ENCODE measurements at regions not wholly inside any gene's neighbourhood (a gene's known extent, or its start where the extent isn't known, plus 50 kb on each side); places are given as distances from the start of the nearest gene placed in this dataset.
"Not testable (repeated sequence)": the region's sequence is repeated elsewhere in the genome, so short reads cannot be mapped to it uniquely, and the experiment has no call there.

DNA sequence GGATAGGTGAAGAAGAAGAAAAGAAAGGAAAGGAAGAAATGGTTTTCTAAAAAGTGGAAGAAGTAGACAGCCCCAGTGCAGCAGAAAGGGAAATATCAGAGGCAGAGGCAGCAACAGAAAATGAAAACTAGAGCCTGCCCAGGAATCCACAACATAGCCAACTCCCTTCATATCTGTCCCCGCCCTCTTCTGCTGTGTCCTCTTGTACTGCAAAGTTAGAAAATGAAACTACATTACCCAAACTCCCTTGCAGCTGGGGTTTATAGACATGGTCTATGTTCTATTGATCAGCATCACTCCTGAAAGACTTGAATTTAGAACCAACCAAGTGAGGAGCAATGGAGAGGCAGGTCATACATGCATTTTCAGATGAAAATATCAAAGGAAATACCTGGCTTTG, 200.5 kb upstream of the PHACTR1 start:
- DNase-seq (ENCODE audit: low spot score) = peak; percentile 17

DNA sequence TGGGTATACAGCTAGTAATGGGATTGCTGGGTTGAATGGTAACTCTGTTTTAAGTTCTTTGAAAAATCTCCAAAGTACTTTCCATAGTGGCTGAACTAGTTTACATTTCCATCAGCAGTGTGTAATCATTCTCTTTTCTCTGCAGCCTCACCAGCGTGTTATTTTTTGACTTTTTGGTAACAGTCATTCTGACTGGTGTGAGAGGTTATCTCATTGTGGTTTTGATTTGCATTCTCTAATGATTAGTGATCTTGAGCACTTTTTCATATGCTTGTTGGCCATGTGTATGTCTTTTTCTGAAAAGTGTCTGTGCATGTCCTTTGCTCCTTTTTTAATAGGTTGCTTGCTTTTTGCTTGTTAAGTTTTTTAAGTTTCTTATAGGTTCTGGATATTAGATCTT, 194.2 kb upstream of the PHACTR1 start:
- no peak for DNase-seq (ENCODE audit: low spot score)

DNA sequence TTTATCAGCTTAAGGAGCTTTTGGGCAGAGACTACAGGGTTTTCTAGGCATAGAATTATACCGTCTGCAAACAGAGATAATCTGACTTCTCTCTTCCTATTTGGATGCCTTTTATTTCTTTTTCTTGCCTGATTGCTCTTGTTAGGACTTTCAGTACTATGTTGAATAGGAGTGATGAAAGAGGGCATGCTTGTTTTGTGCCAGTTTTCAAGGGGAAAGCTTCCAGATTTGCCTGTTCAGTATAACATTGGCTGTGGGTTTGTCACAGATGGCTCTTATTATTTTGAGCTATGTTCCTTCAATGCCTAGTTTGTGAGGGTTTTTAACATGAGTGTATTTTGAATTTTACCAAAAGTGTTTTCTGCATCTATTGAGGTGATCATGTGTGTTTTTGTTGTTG, 192.8 kb upstream of the PHACTR1 start:
- no peak for DNase-seq (ENCODE audit: low spot score)

DNA sequence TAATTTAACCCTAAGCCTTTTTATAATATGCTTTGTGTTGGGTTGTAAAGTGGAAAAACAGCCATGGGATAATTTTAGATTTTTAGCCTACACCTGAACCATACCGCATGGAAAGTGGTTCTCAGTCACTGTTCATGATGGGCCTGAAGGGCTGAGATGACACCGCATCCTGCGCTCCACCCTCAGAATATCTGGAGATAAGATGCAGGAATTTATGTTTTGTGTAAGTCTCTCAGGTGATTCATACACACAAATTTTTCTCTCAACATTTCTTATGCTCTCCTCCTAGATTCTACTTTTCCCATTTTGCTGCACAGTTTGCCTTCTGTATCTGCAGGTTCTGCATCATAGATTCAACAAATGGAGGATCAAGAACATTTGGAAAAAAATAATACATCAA, 191.3 kb upstream of the PHACTR1 start:
- no peak for DNase-seq (ENCODE audit: low spot score)

DNA sequence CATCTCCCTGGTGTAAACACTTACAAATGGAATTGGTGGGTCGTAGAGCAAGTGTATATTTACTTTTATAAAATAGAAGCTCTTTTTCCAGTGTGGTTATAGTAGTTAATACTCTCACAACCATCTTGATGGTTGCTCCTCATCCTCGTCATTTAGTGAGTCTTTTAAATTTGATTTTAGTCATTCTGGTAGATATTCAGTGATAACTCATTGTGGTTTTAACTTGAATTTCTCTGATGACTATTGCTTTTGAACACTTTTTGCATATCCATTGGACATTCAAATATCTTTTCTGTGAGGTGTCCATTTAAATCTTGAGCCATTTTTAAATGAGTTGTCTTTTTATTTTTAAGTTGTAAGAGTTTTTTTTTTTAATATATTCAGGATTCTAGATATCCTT, 189.2 kb upstream of the PHACTR1 start:
- DNase-seq (ENCODE audit: low spot score) = no peak

DNA sequence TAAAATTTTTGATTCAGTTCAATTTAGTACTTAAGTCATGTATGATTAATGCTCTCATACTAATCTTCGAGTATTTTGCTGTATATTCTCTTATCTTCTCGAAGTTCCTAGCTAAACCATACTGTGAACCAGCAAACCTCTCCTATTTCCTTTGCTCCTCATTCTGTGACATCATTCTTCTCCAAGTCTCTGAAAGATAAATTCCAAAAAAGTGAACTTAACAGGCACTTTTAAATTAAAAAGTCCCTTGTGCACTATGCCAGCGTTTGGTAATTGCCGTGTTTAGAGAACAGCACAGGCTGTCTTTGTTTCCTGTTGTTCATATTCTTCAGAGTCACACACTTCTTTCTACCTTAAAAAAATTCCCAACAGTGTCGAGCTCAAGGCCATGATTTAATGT, 188.4 kb upstream of the PHACTR1 start:
- DNase-seq (ENCODE audit: low spot score) = no peak

DNA sequence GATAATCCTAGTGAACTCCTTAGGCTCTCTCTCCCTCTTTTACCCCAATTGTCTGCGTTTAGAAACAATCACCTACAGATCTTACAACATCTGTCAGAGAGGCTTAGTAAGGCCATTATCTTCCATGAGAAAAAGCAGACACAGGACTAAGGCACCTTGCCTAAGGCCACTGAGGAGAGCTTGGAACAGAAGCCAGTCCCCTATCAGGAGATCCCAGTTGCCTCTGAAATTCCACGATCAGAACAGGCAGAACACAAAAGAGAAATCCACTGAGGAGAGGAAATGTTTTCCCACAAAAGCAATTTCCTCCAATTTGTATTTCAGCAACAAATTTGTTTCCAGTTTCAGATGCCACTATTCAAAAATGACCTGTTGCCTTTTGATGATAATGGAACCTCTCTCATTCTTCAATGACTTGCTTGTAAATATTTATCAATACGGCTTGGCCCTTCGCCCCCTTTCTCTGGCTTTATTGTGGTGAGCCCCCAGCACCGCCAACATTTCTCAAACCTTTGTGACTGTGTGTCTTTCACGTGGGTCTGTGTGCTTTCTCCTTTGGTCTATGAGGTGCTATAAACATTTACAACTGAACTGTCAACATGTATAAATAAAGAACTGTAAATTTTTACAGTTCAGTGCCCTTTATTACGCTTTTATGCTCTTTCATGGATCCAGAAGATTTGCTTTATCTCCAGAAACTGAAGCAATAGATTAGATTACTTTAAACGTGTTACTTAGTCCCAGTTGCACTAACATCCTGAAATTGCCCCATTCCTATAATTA, 187.8 kb upstream of the PHACTR1 start:
- peak; percentile 28 for DNase-seq (ENCODE audit: low spot score)

DNA sequence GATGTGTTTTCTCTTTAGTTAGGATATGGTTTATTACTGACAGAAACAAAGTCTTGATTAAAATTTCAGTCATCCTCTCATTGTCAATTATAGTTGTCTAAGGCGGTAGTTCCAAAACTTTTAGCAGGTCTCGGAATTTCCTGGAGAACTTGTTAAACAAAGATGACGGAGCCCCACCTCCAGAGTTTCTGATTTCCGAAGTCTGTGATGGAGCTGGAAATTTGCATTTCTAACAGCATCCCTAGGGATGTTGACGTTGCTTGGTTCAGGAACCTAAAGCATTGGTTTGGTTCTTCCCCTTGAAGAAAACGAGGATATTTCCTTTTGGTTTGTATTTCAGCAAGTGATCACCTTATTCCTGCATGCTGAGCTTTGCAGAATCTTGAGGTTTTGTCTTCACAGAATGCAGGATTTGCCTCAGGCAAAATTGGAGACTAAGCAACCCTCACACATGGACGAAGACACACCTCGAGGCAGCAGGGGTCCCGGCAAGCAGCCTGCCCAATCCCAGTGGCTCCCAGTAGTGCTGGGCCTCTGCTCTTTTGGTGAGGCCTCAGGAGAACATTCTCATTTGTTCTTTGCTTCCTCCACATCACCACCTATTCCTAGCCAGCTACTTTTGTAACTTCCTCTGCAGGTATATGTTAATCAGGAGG, 187.1 kb upstream of the PHACTR1 start:
- no peak for DNase-seq (ENCODE audit: low spot score)

DNA sequence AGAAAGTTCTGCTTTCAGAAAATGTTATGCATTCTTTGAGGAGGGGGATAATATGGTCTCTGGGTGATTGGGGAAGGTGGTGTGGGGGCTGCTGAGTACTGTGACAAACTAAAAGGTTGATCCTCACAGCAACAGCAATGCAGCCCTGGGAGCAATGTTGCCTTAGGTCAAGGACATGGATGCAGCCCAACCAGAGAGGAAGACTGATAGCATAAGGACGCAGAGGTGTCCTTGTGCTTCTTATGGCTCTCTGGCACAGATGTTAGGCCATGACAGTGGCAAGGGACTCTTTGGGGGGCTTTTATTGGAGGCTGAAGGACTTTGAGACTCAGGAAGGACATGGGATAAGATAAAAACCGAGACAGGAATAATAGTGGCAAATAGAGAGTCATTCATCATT, 186.2 kb upstream of the PHACTR1 start:
- DNase-seq (ENCODE audit: low spot score) = no peak

DNA sequence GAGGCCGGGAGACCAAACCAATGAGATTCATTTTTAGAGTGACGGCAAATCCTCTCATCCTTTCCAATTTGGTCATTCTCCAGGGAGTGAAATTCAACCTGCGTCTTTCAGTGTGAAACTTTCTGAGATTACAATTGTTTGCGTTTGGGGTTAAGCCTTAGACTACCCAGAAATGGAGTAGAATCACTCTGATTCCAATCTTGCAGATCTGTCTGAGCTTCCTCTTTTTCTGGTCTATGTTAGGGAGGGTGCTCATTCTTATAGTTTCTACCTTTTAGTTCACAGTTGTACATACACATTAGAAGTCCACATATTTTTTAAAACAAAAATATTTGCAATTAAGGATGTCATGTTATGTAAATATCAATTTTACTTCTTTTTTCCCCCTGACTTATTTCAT, 183.0 kb upstream of the PHACTR1 start:
- DNase-seq (ENCODE audit: low spot score) = no peak

DNA sequence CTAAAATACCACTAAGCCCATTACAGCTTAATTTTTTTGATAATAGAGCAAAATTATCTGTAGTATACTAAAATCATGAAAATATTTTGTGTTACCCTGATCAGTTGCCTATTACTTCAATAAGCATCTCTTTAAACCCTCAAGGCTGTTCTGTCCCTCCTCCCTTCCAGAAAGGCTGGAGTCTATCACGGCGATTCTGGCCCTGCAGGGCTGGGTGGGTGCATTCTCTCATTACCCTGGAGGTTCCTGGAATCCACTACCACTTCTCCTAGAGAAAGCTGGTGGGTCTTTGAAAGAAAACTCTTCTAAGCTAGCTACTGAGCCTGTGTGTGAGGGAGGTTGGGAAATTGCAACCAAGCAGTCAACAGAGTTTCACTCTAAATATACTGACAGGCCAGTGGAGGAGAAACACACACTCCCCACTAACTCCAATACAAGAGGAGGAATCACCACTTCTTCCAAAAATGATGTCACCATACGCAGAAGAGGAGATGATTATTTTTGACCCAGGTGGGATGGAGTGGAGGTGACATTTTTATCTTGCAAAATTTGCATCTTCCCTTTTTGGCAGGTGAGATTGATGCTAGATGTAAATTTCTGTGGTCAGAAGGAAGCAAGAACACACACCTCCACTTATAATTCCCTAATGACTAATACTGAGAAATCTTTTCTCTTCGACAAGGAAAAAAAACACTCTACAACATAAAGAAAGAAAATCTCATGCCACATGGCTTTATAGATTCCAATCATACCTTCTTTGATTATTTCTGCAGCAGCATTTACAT, 182.3 kb upstream of the PHACTR1 start:
- DNase-seq (ENCODE audit: low spot score) = no peak

DNA sequence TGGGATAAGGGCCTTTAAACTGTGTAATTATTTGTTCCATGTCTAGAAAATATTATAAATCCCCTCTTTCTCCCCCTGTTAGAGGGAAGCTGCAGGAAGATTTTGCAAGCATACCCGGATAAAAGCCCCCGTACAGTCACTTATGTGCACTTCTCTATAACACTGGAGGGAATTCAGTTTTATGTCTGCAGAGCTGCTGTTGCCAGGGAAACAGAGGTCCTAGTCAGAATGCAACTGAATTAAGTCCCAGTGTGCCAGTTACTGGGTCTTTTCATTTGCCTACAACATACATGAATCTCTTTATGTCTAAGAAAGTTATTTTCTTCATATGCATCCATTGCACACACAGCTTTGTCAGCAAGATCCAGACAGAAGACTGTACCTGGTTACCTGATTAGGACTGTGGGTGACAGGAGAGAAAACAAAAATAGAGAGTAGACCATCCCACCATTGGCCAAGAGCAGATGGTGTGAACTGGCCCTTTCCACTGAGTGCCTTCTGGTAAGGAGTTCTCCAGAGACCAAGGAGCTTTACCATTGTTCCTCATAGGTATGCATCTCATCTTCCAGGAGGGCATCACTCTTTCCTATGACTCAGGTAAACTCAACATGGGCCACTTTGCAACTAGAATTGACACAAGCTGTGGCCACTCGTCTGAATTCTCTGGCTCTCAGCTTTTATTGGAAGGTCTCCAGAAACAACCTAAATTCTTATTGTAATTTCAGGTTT, 180.8 kb upstream of the PHACTR1 start:
- DNase-seq (ENCODE audit: low spot score) = no peak

DNA sequence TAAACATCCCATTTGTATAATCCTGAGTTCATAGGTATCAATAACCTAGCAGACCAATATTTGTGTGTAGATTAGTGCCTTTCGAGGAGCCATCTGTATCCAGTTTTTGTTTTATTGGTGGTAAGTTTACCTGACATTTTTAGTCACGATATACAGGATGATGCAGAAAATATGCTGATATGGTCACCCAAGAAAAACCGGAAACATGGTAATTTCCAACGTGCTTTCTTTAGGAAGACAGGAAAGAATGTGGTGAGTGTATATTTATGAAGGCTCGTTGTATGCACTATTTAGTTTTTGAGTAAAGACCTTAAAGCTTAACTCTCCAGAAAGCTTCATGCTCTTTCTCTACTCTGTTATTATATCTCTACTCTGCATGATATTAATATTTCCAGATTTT, 180.2 kb upstream of the PHACTR1 start:
- no peak for DNase-seq (ENCODE audit: low spot score)

DNA sequence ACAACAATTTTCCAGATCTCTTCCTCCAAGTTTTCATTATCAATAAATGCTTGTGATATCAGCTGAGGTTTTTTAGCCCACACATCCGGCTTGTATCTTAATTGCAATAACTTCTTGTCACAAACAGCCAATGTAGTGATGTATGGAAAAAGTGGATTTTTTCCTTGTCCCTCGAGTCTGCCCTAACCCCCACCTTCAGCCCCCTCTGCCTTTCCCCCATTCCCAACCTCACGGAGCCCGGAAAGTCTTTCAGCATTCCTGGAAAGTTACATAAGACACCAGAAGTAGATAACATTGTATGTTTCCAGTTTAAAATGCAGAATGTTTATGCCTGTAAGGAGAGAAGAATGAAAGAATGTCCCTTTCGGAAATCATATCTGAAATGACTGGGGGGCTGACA, 179.2 kb upstream of the PHACTR1 start:
- no peak for DNase-seq (ENCODE audit: low spot score)

DNA sequence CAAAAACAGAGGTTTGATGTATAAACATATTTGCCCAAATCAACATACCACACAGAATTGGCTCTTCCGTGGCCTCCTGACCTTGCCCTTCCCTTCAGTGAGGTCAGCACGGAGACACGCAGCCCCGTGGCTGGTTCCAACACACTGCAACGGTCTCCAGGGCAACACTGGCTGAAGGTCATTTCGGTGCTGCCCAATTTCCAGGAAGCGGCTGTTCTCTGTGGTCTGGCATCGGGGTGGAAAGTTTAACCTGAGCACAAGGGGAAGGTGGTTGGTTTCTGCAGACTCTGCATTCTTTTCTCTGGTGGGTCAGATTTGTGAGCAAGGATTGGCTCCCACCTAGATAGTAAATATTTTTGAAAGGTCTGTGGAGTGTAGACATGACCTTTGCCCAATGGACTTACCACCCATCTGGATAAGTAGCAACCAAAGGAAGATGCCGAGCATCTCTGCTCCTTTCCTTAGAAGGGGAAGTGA, 177.6 kb upstream of the PHACTR1 start:
- DNase-seq (ENCODE audit: low spot score) = no peak

DNA sequence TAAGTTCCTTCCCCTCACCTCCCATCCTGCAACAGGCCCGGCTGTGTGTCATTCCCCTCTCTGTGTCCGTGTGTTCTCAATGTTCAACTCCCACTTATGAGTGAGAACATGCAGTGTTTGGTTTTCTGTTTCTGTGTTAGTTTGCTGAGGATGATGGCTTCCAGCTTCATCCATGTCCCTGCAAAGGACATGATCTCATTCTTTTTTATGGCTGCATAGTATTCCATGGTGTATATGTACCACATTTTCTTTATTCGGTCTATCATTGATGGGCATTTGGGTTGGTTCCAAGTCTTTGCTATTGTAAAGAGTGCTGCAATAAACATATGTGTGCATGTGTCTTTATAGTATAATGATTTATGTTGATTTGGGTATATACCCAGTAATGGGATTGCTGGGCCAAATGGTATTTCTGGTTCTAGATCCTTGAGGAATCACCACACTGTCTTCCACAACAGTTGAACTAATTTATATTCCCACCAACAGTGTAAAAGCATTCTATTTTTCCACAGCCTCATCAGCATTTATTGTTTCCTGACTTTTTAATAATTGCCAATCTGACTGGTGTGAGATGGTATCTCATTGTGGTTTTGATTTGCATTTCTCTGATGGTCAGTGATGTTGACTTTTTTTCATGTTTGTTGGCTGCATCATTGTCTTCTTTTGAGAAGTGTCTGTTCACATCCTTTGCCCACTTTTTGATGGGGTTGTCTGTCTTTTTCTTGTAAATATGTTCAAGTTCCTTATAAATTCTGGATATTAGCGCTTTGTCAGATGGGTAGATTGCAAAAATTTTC, 174.1 kb upstream of the PHACTR1 start:
- not testable (repeated sequence) for DNase-seq (ENCODE audit: low spot score)

DNA sequence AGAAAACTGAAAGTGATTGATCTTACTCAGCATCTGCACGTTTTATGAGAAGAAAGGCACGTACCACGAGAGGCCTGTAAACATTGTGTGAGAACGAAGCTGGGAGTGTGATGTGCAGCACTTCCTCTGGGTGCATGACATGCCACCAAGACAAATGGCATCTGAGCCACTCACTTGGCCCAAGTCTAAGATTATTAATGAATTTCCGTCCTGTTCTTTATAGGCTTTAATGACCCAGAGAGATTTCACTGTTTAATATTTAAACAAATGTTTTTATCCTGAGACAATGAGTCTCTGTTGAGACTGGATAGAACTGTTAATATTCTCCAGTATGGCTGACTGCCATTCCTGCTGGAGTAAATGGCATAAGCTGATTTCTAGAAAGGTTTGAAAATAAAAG, 172.6 kb upstream of the PHACTR1 start:
- DNase-seq (ENCODE audit: low spot score) = no peak

DNA sequence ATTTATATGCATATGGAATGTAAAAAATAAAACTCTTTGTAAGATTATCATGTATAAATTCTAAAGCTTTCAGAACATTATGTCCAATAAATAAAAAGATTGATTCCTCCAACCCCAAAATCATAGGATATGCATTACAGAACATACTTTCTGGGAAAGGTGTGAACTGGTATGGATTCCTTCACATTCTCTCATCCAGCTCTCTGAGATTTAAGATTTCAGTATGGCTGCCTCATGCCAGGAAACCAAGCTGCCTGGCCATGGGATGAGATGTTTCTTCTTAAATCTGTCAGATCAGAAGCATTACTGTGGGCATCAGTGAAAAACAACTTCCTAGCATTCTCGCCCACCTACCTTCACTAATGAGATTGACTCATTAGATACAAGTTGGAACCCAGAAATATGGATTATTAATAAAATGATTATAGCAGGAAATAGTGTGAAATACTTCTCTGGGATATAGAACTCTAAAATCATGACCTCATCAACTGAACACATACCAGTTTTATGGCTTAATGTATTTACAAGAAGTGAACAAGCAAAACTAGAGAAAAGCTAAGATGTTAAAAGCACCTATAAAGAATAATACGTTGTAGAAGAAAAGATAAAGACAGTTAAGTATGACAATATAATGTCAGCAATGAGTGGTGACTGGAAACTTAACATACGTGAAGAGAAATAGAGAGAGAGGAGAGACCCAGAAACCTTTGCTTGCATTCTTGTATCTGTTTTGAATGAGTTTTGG, 171.6 kb upstream of the PHACTR1 start:
- no peak for DNase-seq (ENCODE audit: low spot score)

DNA sequence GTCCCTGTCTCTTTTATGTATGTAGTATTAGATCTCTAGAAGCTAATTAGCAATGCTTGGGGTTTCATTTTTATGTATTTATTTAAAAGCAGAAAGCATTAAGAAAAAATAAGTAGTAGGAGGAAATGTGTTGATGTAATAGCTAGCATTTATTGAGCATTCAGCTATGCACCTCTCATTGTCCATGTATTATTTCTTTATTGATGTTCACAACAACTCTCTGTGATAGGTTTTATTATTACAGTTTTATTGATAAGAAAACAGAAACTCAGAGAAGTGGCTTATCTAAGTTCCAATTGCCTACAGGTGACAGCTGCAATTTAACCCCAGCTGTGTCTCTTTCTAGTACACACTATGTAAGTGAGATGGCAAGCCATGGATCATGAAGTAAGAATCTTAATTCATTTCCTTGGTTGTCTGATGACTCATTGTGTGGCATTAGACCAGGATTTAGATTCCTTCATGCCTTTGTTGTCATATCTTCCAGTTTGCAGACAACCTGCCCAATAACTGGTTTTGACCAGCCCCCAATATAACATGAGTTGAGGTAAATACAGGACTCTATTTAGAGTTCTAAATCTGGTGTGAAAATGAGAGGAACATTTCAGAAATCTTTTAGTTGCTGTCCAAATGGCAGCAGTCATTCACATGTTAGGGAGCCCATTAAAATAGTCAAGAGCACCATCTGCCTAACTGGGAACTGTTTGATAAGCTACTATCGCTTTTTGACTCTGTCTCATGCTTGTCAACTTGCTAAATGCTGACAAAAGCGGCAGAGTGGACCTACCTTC, 170.8 kb upstream of the PHACTR1 start:
- peak; percentile 52 for DNase-seq (ENCODE audit: low spot score)

All from LoVo (cell line).